ENCODE measurements at regions not wholly inside any gene's neighbourhood (a gene's known extent, or its start where the extent isn't known, plus 50 kb on each side); places are given as distances from the start of the nearest gene placed in this dataset.

GRCh38 chr16:55042556-55043432 lies 112.1 kb downstream of the IRX5 start:
- DNase-seq (ENCODE audit: low spot score) = no peak

DNA sequence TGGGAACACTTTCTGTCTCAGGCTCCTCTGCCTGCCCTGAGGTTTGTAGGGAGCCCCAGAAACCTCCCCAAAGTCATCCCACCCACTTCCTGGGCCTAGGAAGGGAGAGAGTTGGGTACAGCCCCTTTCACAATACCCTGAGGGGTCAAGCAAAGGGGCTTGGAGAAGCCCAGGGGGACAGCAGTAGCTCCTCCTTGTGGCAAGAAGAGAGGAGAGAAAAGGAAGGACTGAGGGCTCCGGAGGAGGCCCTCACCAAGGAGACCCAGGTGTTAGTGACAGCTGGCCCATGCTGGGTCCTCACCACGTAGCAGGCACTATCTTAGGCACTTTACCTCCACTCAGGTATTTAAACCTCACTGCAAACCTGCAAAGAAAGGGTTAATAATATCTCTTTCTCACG lies 112.8 kb downstream of the IRX5 start:
- no peak for DNase-seq (ENCODE audit: low spot score)

DNA sequence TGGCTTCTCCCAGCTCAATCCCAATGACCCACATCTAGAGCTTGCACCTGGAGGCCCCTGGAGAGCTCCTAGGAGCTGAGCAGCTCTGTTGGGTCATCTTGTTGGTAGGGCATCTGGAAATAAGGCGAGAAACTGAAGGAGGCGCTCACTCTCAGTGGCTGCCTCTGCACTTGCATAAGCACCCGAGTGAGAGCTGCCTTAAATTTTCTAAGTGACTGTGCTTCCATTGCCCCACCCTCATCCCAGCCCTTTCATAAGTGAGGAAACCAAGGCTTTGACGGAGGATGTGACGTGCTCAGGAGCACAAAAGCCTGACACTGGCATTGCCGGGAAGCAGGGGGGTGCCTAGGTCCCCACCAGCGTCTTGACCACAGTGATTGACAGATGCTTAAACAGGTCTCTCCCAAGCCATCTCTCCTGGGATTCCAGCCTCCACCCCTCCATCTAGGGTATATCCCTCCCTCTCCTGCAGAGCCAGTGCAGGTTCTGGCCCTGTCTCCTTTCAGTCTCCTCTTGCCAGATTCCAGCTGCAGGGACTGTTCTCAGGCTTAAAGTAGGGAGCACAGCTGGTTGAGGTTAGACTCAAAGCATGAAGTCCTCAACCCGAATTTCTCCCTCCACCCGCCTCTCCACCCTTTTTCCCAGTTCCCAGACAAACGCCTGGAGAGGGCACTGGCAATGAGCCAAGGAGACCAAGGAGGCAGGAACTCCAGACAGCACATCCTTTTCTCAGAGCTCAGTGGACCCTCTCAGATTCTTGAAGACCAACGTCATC lies 113.7 kb downstream of the IRX5 start:
- no peak for DNase-seq (ENCODE audit: low spot score)

GRCh38 chr16:55045329-55045728 lies 114.7 kb downstream of the IRX5 start:
- no peak for DNase-seq (ENCODE audit: low spot score)

DNA sequence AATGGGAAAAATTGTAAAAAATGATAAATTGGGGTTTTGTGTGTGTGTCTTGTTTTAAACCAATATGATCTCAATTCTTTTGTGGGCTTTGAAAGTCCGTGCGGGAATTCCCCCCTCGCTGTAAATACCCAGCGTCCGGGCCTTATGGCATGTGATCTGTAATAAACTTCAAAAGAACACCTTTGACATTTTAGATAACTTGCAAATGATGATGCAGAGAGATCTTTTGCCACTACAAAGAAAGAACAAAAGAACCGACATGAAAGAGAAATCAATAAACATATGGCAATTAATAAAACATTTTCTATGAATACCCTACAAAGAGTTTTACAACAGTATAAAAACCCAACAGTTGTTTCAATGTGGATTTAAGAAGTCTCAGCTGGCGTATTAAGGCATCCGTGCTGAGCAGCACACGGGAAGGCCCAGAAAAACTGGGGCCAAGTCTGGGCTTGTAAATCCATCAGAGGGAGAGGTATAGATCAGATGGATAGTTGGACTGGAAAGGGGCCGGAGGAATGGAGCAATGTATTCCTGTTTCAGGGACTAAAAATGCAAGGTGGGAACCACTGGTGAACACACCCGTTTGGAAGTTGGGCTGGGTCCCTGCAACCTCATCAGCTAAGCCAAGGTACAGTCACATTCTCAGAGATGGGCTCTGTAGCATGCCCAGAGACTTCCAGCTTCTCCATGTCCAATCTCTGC lies 115.2 kb downstream of the IRX5 start:
- DNase-seq (ENCODE audit: low spot score) = no peak

GRCh38 chr16:55046513-55046912 lies 115.8 kb downstream of the IRX5 start:
- no peak for DNase-seq (ENCODE audit: low spot score)

GRCh38 chr16:55046916-55047315 lies 116.3 kb downstream of the IRX5 start:
- no peak for DNase-seq (ENCODE audit: low spot score)

- no peak for DNase-seq (ENCODE audit: low spot score)
These were observed 116.7 kb downstream of the IRX5 start for GRCh38 chr16:55047331-55047730.

- no peak for DNase-seq (ENCODE audit: low spot score)
These were observed 117.3 kb downstream of the IRX5 start for GRCh38 chr16:55047903-55048497.

DNA sequence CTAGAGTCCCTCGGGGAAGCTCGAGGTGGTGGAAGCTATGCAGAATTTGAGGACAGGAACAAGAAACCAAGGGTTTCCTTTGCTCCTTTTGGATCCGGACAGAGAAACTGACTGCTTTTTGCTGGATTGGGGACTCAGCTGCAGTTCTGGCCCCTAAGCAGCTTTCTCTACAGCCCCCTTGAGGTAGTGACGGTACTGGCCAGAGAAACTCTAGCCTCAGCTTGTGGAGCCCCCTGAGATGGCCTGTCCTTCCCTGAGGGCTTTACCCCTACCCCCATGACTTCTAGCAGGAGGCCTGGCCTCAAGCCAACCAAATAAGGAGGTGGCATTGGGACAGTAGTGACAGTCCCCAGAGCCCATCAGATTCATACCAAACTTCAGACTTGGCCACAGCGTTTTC lies 118.1 kb downstream of the IRX5 start:
- DNase-seq (ENCODE audit: low spot score) = no peak

DNA sequence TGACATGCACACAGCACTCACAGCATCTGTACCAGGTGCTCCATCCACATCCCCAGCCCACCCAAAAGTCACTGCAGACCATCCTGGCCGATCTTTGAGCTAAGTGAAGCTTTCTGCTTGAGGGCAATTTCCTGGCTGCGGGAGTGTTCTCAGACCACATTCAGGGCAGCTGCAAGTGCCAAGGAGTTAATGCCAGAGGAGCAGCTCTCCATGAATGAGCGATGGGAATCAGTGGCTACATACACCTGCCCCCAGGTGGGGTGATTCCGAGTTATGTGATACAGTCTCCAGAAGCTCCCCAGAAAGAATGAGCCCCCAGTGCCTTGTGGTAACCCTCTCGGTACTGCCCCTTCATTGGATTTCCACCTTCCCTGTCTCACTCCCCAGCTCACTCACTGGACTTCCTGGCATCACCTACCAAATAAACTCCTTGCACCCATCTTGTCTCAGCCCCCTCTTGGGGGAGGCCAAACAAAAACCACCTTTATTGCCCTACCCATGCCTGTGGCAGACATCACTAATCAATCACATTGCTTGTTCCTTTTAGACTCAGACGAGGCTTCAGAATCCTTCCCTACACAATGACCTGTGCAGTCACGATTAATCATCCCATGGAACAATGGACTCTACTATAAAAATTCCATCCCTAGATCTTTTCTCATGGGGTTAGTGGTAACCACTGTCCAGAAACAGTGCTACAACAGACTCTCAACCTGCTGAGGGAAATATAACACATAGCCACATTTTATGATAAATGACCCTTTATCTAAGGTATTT lies 121.1 kb downstream of the IRX5 start:
- no peak for DNase-seq (ENCODE audit: low spot score)

DNA sequence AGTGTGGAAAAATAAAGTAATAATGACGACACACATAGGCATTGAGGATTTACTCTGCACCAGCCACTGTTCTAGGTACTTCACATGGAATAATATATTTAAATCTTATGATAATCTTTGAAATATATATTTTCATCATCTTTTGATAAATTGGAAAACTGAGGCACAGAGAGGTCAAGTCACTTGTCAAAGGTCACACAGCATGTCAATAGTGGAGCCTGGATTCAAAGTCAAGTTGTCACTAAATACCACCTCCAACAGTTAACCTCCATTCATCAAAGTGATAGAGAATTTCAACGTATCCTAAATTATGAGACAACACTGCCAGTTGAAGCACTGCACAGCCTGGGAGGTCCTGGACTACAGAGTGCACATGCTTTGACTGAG lies 121.7 kb downstream of the IRX5 start:
- no peak for DNase-seq (ENCODE audit: low spot score)

DNA sequence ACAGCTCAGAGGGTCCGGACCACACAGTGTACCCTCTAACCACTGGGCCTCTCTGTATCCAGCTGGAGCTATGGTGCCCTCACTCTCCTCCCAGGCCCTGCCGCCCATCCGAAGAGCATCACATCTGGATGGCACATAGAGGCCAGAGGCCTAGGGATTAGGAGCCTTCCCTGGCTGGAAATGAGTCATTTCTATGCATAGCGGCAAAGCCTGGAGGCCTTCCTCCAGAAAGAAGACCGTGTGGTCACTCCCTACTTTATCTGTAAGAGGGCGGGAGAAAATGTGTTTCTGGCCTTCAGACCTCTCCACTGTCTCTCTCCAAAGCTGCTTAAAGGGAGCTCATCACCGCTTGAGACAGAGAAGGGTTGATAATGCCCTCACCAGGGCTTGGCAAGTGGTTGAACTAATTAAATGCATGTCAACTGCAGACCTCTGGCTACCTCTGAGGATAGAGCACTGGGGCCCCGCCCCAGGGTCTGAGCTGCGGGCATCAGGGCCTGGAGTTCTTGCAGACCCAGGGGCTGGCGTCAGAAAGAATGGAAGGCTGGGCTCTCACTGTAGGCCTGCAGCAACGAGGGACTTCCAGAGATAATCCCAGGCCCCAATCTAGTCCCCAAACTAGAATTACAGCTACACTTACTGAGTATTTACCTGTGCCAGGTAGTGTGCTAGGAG lies 122.2 kb downstream of the IRX5 start:
- no peak for DNase-seq (ENCODE audit: low spot score)

GRCh38 chr16:55055262-55055661 lies 124.6 kb downstream of the IRX5 start:
- DNase-seq (ENCODE audit: low spot score) = no peak

DNA sequence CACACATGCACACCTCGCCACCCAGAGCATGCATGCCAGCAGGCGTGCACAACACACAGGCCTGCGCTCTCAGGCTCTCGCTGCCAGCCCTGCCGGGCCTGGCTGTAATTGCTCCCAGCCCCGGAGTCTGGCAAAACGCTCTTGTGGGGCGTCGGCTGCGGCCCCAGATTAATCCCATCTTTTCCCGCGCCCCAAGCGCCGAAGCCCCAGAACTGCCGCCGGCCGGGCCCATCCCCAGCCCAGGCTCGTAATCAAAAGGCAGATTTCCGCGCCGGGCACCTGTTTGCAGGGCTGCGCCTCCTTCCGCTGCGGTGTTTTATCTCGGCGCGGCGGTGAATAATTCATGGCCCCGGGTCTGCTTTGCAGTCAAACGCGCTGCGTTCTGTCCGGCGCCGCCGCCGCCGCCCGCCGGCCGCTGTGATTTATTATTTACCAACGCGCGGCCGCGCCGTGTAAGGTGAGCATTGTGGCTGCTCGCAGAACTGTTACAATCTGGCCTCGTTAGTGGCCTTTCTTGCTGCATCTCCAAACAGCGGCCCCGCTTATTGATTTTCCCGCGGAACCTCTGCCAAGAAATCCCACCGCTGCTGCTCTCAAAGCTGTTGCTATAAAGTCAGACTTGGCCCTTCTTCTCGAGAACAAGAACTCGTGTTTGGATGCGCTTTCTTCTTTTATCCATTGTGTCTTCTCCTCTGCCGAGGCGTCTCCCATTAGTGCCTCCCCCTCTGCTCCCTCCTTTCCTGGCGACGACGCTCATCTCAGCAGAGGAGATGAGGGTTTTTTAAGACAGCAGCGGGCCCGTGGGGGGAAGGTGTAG lies 126.1 kb downstream of the IRX5 start:
- no peak for DNase-seq (ENCODE audit: low spot score)

DNA sequence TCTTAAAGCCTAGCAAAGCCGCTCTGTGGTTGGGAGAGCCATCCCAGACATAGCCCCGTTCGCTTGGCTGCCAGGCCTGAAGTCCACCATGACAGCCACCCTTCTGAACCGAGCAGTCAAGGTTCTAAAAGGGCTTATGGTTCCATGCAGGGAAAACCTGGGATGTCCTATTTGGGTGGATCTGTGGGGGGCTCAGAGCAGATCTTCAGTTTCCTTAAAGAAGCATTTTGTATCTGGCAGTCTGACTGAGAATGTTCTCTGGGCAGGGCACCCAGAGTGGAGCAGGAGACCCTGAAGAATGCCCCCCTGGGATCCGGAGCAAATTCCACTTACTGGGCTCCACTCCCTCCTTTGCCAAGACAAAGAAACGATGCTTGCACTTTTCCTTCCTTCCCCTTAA lies 127.2 kb downstream of the IRX5 start:
- DNase-seq (ENCODE audit: low spot score) = no peak

DNA sequence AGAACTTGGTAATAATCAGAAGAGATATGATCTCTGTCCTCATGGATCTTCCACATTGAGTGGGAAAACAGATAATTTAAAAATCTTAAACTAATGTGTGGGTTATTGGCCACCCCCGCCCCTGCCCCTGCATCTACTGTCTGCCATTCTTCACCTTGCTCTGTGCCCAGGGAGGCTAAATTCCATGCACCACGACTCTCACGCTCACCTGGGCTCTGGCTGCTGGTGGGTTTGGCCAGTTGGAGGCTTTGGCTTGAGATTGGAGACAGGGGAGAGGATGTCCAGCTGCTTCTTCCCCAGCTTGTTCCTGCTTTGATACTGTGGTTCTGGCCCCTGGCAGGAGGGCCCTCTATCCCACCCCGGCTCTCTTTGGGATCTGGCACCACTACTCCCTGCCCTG lies 127.9 kb downstream of the IRX5 start:
- DNase-seq (ENCODE audit: low spot score) = no peak

DNA sequence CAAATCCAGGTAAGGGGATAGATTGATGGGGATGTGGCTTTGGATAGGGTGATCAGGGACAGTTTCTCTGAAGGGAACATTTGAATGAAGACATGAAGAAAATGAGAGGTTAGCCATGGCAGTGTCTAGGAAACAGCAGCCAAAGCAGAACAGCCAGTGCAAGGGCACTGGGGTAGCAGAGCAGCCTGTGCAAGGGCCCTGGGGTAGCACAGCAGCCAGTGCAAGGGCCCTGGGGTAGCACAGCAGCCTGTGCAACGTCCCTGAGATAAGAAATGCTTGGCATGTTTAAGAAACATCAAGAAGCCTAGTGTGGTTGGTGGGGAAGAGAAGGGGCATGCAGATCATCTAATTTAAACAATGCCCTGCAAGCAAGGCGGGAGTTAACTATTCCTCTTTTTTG lies 128.5 kb downstream of the IRX5 start:
- no peak for DNase-seq (ENCODE audit: low spot score)

- DNase-seq (ENCODE audit: low spot score) = no peak
These were observed 130.5 kb downstream of the IRX5 start for GRCh38 chr16:55061126-55061525.

GRCh38 chr16:55062442-55062841 lies 131.8 kb downstream of the IRX5 start:
- no peak for DNase-seq (ENCODE audit: low spot score)

Data from COLO829 (cell line).